GM18499 (cell line): ENCODE measurements at regions not wholly inside any gene's neighbourhood (a gene's known extent, or its start where the extent isn't known, plus 50 kb on each side); places are given as distances from the start of the nearest gene placed in this dataset.
"Not testable (repeated sequence)": the region's sequence is repeated elsewhere in the genome, so short reads cannot be mapped to it uniquely, and the experiment has no call there.

Source experiments
- ATAC-seq: cut with Tn5 transposase; IDR thresholded peaks from one replicate; pipeline ENCODE4 v1.9.1; 2021; ENCODE audit warnings: moderate number of reproducible peaks; ENCODE audit not compliant: insufficient read depth, unreplicated experiment

DNA sequence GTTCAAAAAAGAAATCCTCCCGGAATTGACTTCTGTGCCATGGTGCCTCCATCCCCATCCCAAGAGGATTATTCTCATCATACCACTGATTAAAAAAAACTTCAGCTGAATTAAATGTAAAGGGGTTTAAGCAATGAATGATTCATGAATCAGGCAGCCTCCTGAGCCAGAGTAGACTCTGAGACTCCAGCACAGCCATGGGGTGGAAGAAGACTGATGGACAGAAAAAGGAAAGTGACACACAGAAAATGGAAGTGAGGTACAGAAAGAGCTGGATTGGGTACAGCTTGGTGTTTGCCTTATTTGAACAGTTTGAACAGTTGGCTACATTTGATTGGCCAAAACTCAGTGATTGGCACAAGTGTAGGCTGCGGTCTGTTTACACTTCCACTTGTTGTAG lies 224.8 kb upstream of the ATP10A start:
- no peak for ATAC-seq

DNA sequence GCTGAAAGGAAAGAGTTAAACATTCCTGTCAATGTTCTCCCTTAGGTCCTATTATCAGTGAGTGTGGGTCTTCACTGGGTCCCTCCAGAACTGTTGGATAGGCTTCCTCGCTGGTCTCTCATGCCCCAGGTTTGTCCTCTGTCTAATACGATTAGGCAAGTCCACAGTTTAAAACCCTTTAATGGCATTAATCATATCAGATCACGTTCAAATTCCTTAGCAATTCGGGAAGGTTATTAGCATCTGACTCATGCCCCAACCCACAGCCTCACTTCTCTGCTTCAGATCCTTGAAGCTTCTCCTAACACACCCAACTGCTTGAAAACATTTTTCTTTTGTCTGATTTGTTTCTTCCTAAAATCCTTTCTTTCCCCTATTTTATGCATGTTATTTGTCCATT lies 224.3 kb upstream of the ATP10A start:
- no peak for ATAC-seq

DNA sequence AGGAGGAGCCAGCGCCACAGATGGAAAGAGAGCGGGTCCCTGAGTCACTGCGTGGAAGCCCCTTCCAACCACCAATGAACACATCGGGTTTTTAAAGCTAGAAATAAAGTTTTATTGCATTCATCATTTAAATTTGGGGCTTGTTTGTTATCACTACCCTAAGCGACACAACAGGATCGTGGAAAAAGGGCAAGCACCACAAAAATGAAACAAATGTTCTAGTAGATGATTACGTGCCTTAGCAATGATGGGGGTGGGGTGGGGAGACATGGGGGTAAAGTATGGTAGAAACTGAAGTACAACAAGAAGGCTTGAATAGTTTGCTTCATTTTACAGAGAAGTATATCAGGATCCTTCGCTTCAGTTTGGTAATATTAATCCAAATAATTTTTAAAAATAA lies 221.6 kb upstream of the ATP10A start:
- ATAC-seq, result no peak

DNA sequence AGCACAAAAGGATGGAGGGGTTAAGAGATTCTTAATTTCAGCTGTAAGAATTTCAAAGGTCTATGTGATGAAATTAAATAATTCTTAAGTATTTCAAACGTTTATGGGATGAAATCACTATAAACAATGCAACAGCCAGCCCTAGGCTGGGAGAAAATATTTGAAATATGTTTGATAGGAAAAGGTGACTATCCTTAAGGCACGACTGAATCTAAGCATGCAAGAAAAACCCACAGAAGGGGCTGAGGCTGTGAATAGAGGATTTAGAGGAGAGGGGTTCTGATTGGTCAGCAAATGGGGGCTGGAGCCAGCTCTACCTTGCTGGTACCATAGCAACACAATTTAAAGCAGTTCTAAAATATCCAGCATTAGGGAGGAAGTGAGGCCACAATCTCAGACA lies 220.8 kb upstream of the ATP10A start:
- ATAC-seq, result no peak

- no peak for ATAC-seq
Measured at GRCh38 chr15:26083457-26083856, 220.3 kb upstream of the ATP10A start.

DNA sequence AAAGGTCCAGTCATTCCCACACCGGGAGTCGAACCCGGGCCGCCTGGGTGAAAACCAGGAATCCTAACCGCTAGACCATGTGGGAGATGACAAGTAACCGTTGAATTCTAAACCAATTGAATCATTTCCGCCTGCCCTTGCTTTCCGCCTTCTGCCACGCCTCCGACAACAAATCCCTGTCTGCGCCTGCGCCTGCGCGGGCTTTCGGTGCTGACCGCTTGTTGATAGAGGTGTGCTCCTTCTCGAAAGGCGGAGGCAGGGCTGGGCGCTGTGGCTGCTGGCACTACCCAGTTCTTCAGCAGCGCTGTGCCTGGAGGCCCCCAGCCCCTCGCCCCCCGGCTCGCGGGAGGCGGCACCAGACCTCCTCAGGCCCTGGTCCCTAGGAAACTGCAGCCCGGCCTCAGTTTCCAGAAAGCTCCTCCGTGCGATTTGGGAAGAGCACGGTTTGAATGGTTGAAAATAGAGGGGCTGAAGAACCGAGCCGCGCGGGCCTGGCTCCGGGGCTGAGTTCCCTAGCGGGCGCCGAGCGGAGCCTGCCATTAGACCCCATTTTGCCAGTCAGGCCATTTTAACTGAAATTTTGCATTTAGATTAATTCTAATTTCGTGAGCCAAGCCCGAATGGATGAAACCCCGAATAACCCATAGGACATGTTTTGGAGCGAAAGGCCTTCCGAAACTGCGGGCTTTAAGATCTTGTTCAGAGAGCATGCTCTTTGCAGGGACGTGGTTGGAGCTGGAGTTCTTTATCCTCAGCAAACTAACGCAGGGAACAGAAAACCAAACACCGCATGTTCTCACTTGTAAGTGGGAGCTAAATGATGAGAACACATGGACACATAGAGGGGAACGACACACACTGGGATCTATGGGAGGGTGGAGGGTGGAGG lies 219.3 kb upstream of the ATP10A start:
- peak; percentile 93 for ATAC-seq

DNA sequence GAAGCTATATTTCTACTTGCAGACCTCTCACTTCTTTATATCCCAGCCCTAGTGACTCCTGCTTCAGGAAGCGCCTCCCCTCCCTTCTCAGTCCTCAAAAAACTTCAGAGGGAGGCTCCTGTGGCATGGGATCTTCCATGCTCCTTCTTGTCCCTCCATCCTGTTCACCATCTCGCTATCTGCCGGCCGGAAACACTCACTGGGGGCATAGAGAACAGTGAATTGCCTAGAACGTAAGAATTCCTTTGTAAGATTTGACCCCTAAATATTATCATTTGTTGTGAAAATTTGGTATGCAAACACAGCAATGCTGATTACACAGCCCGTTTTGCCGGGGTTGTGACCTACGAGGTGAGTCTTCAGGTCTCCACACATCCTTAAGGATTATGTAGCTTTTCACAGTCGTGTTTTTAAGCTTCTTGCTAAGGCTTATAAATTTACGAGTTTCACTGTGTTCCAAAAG lies 218.7 kb upstream of the ATP10A start:
- no peak for ATAC-seq

GRCh38 chr15:26075770-26076169 lies 212.6 kb upstream of the ATP10A start:
- ATAC-seq, result no peak

DNA sequence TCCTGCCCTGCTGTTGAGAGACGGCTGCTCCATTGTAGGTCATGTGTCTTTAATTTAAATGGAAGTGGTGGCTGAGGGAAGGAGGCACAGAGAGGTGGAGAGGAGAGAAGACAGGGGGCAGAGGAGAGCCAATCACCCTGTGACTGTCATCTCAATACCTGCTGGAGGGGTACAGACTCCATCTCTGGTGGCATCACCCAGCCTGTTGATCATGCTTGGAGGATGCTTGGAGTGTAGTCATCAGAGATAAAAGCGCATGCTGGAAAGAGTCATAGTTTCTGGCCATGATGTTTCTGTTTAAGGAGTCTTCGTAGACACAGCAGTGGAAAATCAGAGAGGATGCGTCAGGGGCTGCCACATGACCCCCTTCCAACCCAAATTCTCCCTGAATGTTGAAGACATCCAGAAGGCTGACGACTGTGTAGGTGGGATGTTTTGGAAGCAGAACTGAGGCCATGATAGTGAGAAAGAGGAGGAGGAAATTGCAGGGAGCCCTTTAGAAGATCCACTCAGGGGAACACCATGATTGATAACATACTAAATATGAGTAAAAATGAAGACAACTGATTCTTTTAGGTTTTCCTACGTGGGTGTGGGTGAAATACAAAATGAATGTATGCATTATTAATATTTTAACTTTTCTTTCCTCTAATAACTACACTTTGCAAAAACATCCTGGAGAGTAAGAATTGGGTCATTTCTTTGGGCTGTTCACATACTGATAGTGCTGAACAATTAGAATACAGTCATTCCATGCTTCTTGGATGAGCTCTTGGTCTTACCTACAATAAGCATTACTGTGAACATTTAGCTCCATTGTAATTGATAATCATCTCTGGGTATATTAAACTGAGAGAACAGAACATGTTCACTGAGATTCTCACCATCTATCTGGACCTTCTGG lies 210.6 kb upstream of the ATP10A start:
- no peak for ATAC-seq

DNA sequence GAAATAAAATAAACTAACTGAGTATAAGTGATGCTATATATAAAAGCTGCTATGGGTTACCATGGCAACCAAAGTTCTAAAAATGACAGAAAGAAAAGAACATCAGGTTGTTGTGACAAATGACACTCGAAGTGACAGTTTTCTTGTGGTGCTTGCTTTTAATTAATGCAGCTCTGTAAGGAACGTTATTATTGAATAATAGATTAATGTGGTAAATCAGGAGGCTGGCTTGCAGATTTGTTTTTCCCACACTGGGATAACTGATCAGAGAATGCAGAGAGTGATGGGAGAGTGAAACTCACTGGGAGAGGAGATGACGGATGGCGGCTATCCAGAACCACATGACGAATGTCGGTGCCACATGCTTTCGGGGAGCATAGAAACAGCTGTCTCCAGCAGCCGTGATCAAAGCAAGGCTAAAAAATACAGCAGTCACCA lies 207.0 kb upstream of the ATP10A start:
- no peak for ATAC-seq

- ATAC-seq, result no peak
Measured at GRCh38 chr15:26069231-26069641, 206.1 kb upstream of the ATP10A start.

GRCh38 chr15:26066896-26067295 lies 203.8 kb upstream of the ATP10A start:
- no peak for ATAC-seq

GRCh38 chr15:26065723-26066122 lies 202.6 kb upstream of the ATP10A start:
- ATAC-seq, result no peak

DNA sequence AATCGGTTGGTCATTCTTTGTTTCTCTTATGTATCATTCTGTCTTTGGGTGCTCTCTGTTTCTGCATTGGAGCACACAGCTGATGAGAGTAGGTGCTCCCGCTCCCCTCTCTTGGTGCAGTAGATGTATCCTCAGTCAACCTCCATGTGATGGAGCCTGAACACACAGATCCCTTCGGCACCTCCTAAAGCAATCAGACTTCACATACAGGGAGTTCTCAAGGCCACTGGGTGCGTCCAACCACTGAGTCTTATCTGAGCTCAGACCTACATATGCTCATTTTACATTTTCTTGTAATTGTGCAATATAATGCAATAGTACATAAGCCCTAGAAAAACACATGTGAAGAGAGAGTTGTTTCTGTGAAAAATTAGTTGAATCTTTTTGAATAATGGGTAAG lies 198.1 kb upstream of the ATP10A start:
- ATAC-seq, result no peak

DNA sequence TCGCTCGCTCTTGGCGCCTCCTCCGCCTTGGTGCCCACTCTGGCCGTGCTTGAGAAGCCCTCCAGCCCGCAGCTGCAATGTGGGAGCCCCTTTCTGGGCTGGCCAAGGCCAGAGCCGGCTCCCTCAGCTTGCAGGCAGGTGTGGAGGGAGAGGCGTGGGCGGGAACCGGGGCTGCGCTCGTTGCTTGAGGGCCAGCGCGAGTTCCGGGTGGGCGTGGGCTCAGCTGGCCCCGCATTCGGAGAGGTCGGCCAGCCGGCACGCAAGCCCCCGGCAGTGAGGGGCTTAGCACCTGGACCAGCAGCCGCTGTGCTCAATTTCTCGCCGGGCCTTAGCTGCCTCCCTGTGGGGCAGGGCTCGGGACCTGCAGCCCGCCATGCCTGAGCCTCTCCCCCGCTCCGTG lies 193.6 kb upstream of the ATP10A start:
- ATAC-seq, result not testable (repeated sequence)

GRCh38 chr15:26051761-26052675 lies 188.9 kb upstream of the ATP10A start:
- no peak for ATAC-seq

DNA sequence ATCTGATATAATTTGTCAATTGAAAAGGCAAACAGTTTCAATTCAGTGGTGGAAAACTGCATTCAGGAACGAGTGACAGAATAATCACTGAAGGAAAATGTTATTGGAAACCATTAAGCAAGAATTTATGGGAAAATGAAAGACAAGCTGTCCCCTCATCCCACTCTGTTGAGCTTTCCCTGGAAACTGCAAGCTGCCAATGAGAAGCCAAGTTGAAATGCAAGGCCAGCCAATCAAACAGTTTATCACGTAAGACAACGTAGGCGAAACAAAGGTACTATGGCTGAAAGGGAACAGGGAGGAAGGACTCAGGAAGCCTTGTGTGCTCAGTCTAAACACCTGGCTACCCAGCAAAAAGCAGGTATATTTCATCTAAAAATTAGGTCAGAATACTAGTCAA lies 187.9 kb upstream of the ATP10A start:
- no peak for ATAC-seq

- ATAC-seq, result no peak
Measured at GRCh38 chr15:26049900-26050657, 187.0 kb upstream of the ATP10A start.

- no peak for ATAC-seq
Measured at GRCh38 chr15:26048669-26049068, 185.5 kb upstream of the ATP10A start.
